Thyroid gland (tissue), 4 donors: ENCODE measurements at regions not wholly inside any gene's neighbourhood (a gene's known extent, or its start where the extent isn't known, plus 50 kb on each side); places are given as distances from the start of the nearest gene placed in this dataset.

Experiments used
- DNase-seq, 2 donors: peaks; one replicate each; pipeline ENCODE4 v3.0.0-alpha.2; 2019
- H3K27ac ChIP-seq, 3 donors: fragments of 200-600 bp; sonication (generic); 1 replicate in 2 of 3; 2 replicates in 1 of 3; pipeline ENCODE4 v1.5.1; 2016 to 2019; ENCODE audit warnings: mild to moderate bottlenecking in 1 of 3, moderate library complexity in 1 of 3
- H3K27me3 ChIP-seq: fragments of 200-600 bp; sonication (generic); one replicate; pipeline ENCODE4 v1.5.1; 2019
- H3K36me3 ChIP-seq, 2 donors: fragments of 200-600 bp; sonication (generic); one replicate each; pipeline ENCODE4 v1.5.1; 2016 to 2019
- H3K4me1 ChIP-seq, 2 donors: fragments of 200-600 bp; sonication (generic); one replicate each; pipeline ENCODE4 v1.5.1; 2017 to 2019
- H3K4me3 ChIP-seq, 3 donors: fragments of 200-600 bp; sonication (generic); replicated peaks in 1 of 3; 1 replicate in 2 of 3; 2 replicates in 1 of 3; pipeline ENCODE4 v1.5.1; 2016; ENCODE audit warnings: mild to moderate bottlenecking in 1 of 3
- H3K9me3 ChIP-seq: fragments of 200-600 bp; sonication (generic); one replicate; pipeline ENCODE4 v1.5.1; 2017
- POLR2A ChIP-seq, 2 donors: fragments of 450-650 bp; IDR thresholded peaks; one replicate each; pipeline ENCODE4 v1.6.1; 2017; ENCODE audit warnings: antibody characterized with exemption in 2 of 2, mild to moderate bottlenecking in 2 of 2, moderate library complexity in 1 of 2
- WGBS, 2 donors: methylation state at CpG; one replicate each; pipeline ENCODE4 v1.1.5; 2017; 5-methylcytosine and 5-hydroxymethylcytosine counted together
- intact Hi-C: fragments of 100-400 bp; cut with DNase I; formaldehyde crosslinking; loops from one replicate; pipeline ENCODE4 v1.15.1; 2023
- TF ChIP-seq, protein P1 (sequence below), 6 experiments: fragments of 200-600 bp in 3 of 6; fragments of 450-650 bp in 3 of 6; sonication (generic) in 3 of 6; IDR thresholded peaks; one replicate each; pipeline ENCODE4 v1.5.1; 2016 to 2019; ENCODE audit warnings: antibody characterized with exemption in 6 of 6, mild to moderate bottlenecking in 2 of 6, inconsistent platforms in 1 of 6, moderate library complexity in 1 of 6

DNA sequence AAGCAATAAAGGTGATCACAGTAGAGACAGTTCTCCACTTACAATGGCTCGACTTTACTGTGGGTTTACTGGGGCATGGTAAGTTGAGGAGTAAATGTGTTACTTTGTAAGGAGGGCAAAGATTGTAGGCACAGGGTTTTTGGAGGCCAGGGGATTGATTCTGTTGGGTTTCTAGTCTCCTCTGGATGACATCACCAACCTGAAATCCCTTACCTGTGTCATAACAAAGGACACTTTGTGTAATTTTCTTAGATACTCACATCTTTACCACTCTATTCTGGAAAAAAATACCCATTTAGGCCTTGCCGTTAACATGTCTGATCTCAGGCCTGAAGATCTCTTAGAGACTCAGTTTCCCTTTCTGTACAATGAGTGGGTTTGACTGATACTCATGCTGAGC, 161.7 kb downstream of the GLI2 start:
- Histone ChIP-seq H3K27me3 (no peaks in the 10 kb centered on the region), H3K9me3 (no peaks in the 10 kb centered on the region), H3K27ac (no peak overlapping the region), H3K36me3 (no peaks in the 10 kb centered on the region), H3K4me1 (no peaks in the 10 kb centered on the region), H3K4me3 (no peak overlapping the region)
- intact Hi-C loops: no loop called here
- TF ChIP-seq, protein P1, sequence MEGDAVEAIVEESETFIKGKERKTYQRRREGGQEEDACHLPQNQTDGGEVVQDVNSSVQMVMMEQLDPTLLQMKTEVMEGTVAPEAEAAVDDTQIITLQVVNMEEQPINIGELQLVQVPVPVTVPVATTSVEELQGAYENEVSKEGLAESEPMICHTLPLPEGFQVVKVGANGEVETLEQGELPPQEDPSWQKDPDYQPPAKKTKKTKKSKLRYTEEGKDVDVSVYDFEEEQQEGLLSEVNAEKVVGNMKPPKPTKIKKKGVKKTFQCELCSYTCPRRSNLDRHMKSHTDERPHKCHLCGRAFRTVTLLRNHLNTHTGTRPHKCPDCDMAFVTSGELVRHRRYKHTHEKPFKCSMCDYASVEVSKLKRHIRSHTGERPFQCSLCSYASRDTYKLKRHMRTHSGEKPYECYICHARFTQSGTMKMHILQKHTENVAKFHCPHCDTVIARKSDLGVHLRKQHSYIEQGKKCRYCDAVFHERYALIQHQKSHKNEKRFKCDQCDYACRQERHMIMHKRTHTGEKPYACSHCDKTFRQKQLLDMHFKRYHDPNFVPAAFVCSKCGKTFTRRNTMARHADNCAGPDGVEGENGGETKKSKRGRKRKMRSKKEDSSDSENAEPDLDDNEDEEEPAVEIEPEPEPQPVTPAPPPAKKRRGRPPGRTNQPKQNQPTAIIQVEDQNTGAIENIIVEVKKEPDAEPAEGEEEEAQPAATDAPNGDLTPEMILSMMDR (IDR thresholded peaks at IDR 0.05): no peak
- no peak for TF ChIP-seq POLR2A (IDR thresholded peaks at IDR 0.05)
- WGBS, 2 donors: 75 to 90% methylated on average over 2 of the region's 2 CpGs
- no peak for DNase-seq

DNA sequence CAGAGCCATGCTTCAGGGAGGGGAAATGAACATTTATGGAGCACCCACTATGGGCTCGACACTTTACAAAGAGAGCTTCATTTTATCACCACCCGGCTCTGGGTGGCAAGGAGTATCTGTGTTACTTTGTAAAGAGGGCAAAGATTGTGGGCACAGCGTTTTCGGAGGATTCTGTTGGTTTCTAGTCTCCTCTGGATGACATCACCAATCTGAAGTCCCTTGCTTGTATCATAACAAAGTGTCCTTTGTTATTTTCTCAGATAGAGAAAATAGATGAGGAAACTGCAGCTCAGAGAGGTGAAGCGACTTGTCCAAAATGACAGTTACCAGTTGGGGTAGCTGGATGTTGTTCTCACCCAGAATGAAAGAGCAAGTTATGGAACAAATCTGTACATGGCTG, 162.8 kb downstream of the GLI2 start:
- DNase-seq: no peak
- intact Hi-C loops: no loop called here
- TF ChIP-seq, protein P1 (IDR thresholded peaks at IDR 0.05): no peak
- TF ChIP-seq POLR2A (IDR thresholded peaks at IDR 0.05): no peak
- H3K27ac ChIP-seq: no peak overlapping the region
- no peak overlapping the region for H3K4me3 ChIP-seq
- no peaks in the 10 kb centered on the region for H3K9me3 ChIP-seq
- 93% methylated on average over 5 of the region's 5 CpGs for WGBS, 2 donors
- no peaks in the 10 kb centered on the region for H3K4me1 ChIP-seq
- no peaks in the 10 kb centered on the region for H3K27me3 ChIP-seq
- H3K36me3 ChIP-seq: no peaks in the 10 kb centered on the region

DNA sequence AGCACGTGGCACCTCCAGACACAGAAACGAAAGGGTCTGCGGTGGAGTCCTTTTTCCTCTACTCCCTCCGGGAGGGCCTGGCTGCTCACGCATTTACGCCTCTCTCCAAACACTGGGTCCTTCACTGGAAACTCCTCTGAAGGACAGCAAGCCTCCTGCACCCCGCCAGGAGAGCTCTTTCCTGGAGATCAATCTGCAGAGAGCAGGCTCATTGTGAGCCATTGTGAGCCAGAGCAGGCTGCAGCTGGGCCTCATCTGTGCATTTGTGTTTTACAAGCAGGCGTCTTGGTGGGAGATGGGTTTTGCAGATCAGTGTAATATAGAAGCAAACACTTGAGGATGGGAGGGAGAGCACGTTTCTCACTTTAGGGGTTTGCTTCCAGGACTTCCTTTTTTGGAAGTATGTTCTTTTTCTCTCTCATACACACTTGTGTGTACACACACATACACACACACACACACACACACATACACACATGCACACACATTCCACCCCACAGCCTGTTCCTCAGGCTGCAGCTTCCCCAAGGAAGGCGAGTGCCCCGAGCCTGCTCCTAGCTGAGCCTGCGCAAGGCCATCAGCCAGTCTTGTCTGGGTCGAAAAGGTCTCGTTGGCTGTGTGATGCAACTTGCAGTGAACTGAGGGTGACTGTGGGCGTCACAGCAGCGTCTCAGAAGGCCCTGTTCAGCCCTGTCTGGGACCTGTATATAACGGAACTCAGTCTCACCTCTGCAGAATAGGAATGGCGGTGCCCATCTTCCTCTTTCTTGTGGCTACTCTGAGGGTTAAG, 163.5 kb downstream of the GLI2 start:
- TF ChIP-seq POLR2A (IDR thresholded peaks at IDR 0.05): no peak
- TF ChIP-seq, protein P1 (IDR thresholded peaks at IDR 0.05): no peak
- H3K9me3 ChIP-seq: no peaks in the 10 kb centered on the region
- WGBS, 2 donors: 56 to 65% methylated on average over 16 to 18 of the region's 18 CpGs
- no peaks in the 10 kb centered on the region for H3K36me3 ChIP-seq
- no peaks in the 10 kb centered on the region for H3K4me1 ChIP-seq
- H3K27ac ChIP-seq: no peak overlapping the region
- no peaks in the 10 kb centered on the region for H3K27me3 ChIP-seq
- no peak overlapping the region for H3K4me3 ChIP-seq
- DNase-seq: no peak
- intact Hi-C loops: no loop called here

DNA sequence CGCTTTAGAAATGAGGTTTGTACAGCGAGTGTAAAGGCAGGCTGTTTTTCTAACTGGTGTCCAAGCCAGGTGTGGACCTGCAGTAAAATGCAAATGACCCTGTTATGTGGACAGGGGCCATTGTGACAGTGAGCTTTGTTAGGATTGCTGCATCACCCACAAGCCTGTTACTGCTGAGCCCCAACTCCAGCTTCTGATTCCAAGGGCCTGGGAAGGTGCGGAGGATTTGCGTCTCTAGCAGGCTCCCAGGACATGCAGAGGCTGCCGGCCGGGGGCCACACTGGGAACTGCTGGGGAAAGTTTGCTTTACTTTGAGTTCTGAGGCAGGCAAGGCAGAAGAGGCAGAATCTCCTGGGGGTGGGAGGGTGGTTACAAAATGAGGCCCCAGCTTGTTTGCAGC, 164.1 kb downstream of the GLI2 start:
- WGBS, 2 donors: 85 to 87% methylated on average over 6 of the region's 6 CpGs
- H3K4me3 ChIP-seq: no peak overlapping the region
- H3K9me3 ChIP-seq: no peaks in the 10 kb centered on the region
- H3K27me3 ChIP-seq: no peaks in the 10 kb centered on the region
- H3K27ac ChIP-seq: no peak overlapping the region
- DNase-seq: no peak
- intact Hi-C loops: no loop called here
- H3K4me1 ChIP-seq: no peaks in the 10 kb centered on the region
- no peak for TF ChIP-seq POLR2A (IDR thresholded peaks at IDR 0.05)
- TF ChIP-seq, protein P1 (IDR thresholded peaks at IDR 0.05): no peak
- H3K36me3 ChIP-seq: no peaks in the 10 kb centered on the region

DNA sequence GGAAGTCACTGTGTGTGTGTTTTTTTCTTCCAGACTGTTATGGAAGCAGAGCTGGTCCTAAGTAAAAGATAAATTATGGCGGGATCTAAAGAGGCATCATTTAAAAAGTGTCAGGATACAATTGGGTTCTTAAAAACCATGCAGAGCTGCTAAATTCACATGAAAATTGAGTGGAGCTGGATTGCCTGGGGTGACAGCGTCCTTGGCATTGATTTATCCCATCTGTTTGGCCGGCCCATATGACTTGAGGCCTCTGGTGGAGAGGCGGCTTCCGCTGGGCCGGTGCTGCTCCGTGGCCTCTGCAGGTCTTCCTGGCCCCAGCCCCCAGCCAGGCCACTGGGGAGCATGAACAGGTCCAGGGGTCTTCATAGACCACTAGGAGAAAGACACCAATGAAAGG, 165.5 kb downstream of the GLI2 start:
- TF ChIP-seq, protein P1 (IDR thresholded peaks at IDR 0.05): no peak
- TF ChIP-seq POLR2A (IDR thresholded peaks at IDR 0.05): no peak
- H3K9me3 ChIP-seq: no peaks in the 10 kb centered on the region
- H3K36me3 ChIP-seq: no peaks in the 10 kb centered on the region
- no peak overlapping the region for H3K4me3 ChIP-seq
- H3K27me3 ChIP-seq: no peaks in the 10 kb centered on the region
- DNase-seq: no peak
- WGBS, 2 donors: 68 to 84% methylated on average over 7 of the region's 7 CpGs
- intact Hi-C loops: no loop called here
- H3K4me1 ChIP-seq: no peaks in the 10 kb centered on the region
- H3K27ac ChIP-seq: no peak overlapping the region
